HepG2 (cell line): ENCODE measurements at regions not wholly inside any gene's neighbourhood (a gene's known extent, or its start where the extent isn't known, plus 50 kb on each side); places are given as distances from the start of the nearest gene placed in this dataset.

Source experiments
- ATAC-seq: fragments of 200-7000 bp; cut with Tn5 transposase; 3 replicates; pipeline ENCODE4 v1.9.1; 2020; ENCODE audit warnings: mild to moderate bottlenecking, moderate library complexity
- BruUV-seq: library from RNA; stranded (reverse); fragments of 400-500 nt; replicated peaks from 2 replicates; lab custom pipeline; 2021; lab: Mats Ljungman, UMichigan
- CTCF ChIA-PET: fragments of 300-600 bp; formaldehyde crosslinking; extraction: SDS; loops from one replicate; lab custom pipeline; 2021; ENCODE audit warnings: low total read pairs, inconsistent platforms, low intra/inter-chr PET ratio; lab: Yijun Ruan, JAX
- POLR2A ChIA-PET: fragments of 350-600 bp; sonication (Branson Sonifier 250); formaldehyde crosslinking; loops from one replicate; lab custom pipeline; 2020; ENCODE audit warnings: antibody characterized with exemption, inconsistent platforms; lab: Yijun Ruan, JAX
- DNase-seq: peaks from one replicate; pipeline ENCODE4 v3.0.0-alpha.2; 2015; ENCODE audit warnings: low spot score
- FAIRE-seq: peaks from 3 replicates; lab custom pipeline; 2011; peaks lifted over from hg19 to GRCh38; lab: Jason Lieb, UNC
- H2AFZ ChIP-seq: one replicate; pipeline ENCODE4 v1.6.1; 2011; ENCODE audit warnings: low read length, inconsistent platforms
- H3K27ac ChIP-seq: fragments of 300-600 bp; 3 replicates; pipeline ENCODE4 v1.8.0; 2011; ENCODE audit warnings: mixed run types, mild to moderate bottlenecking, mixed read lengths, low read length, inconsistent platforms; ENCODE audit not compliant: insufficient read depth; ENCODE audit errors: extremely low read length
- H3K27me3 ChIP-seq, 2 experiments: fragments of 200-600 bp in 1 of 2; 2 replicates in 1 of 2; 3 replicates in 1 of 2; pipeline versions ENCODE4 v1.6.0 to v1.8.0; 2011; ENCODE audit warnings: low read length in 2 of 2, mild to moderate bottlenecking in 2 of 2, moderate library complexity in 2 of 2, inconsistent platforms in 1 of 2; ENCODE audit not compliant: insufficient read depth in 2 of 2, control insufficient read depth in 1 of 2
- H3K36me3 ChIP-seq, 2 experiments: fragments of 200-600 bp in 1 of 2; replicated peaks in 1 of 2; 2 replicates in 1 of 2; 3 replicates in 1 of 2; pipeline versions ENCODE4 v1.5.1 to v1.8.0; 2011; ENCODE audit warnings: low read length in 2 of 2, inconsistent platforms in 1 of 2; ENCODE audit not compliant: insufficient read depth in 2 of 2, control insufficient read depth in 1 of 2
- H3K4me1 ChIP-seq: 2 replicates; pipeline ENCODE4 v1.5.1; 2012; ENCODE audit warnings: low read length, inconsistent platforms; ENCODE audit not compliant: insufficient read depth
- H3K4me2 ChIP-seq: 2 replicates; pipeline ENCODE4 v1.6.0; 2011; ENCODE audit warnings: low read depth, low read length, inconsistent platforms
- H3K4me3 ChIP-seq, 3 experiments: fragments of 200-600 bp in 1 of 3; sonication (generic), shearing (Covaris generic) in 1 of 3; replicated peaks in 1 of 3; 2 replicates each; pipeline ENCODE4 v1.5.1; 2011 to 2016; ENCODE audit warnings: low read length in 3 of 3, inconsistent platforms in 2 of 3, low read depth in 2 of 3, mild to moderate bottlenecking in 2 of 3, control low read depth in 1 of 3, mixed read lengths in 1 of 3; ENCODE audit not compliant: insufficient read depth in 1 of 3
- H3K79me2 ChIP-seq: one replicate; pipeline ENCODE4 v1.6.1; 2011; ENCODE audit warnings: low read length, inconsistent platforms; ENCODE audit not compliant: insufficient read depth
- H3K9ac ChIP-seq: 2 replicates; pipeline ENCODE4 v1.6.0; 2011; ENCODE audit warnings: mild to moderate bottlenecking, low read depth, low read length, inconsistent platforms; ENCODE audit not compliant: insufficient read depth
- H3K9me3 ChIP-seq: 2 replicates; pipeline ENCODE4 v1.5.1; 2012; ENCODE audit warnings: mild to moderate bottlenecking, low read length
- H4K20me1 ChIP-seq: 2 replicates; pipeline ENCODE4 v1.6.0; 2011; ENCODE audit warnings: inconsistent platforms, mild to moderate bottlenecking, low read length, moderate library complexity; ENCODE audit not compliant: insufficient read depth
- ELF1 ChIP-seq: sonication (generic); formaldehyde crosslinking; IDR thresholded peaks from 2 replicates; pipeline ENCODE4 v1.4.0; 2020; ENCODE audit warnings: missing genetic modification reagents
- MED1 ChIP-seq: sonication (generic); formaldehyde crosslinking; IDR thresholded peaks from 2 replicates; pipeline ENCODE4 v1.4.0; 2020; ENCODE audit warnings: missing genetic modification reagents
- PHF21A ChIP-seq: sonication (generic); formaldehyde crosslinking; IDR thresholded peaks from 2 replicates; pipeline ENCODE4 v1.5.0; 2020; ENCODE audit warnings: mild to moderate bottlenecking, missing genetic modification reagents
- TBX3 ChIP-seq: fragments of 450-650 bp; IDR thresholded peaks from 2 replicates; pipeline ENCODE4 v1.6.1; 2017; ENCODE audit warnings: antibody characterized with exemption, mild to moderate bottlenecking, inconsistent platforms, borderline replicate concordance
- ZC3H4 ChIP-seq: sonication (generic); formaldehyde crosslinking; IDR thresholded peaks from 2 replicates; pipeline ENCODE4 v1.4.0; 2020; ENCODE audit warnings: missing genetic modification reagents, borderline replicate concordance
- ZKSCAN8 ChIP-seq: IDR thresholded peaks from 2 replicates; pipeline ENCODE4 v1.6.1; 2016; ENCODE audit warnings: borderline replicate concordance, missing genetic modification reagents, missing compliant biosample characterization
- ZNF672 ChIP-seq: sonication (generic); formaldehyde crosslinking; IDR thresholded peaks from 2 replicates; pipeline ENCODE4 v1.8.1; 2022; ENCODE audit warnings: missing genetic modification reagents
- ZNF782 ChIP-seq: sonication (generic); formaldehyde crosslinking; IDR thresholded peaks from 2 replicates; pipeline ENCODE4 v1.4.0; 2020; ENCODE audit warnings: missing genetic modification reagents, mild to moderate bottlenecking, borderline replicate concordance
- WGBS: methylation state at CpG from one replicate; pipeline ENCODE4 v1.1.6; 2017; ENCODE audit warnings: low lambda C conversion rate; 5-methylcytosine and 5-hydroxymethylcytosine counted together
- in situ Hi-C: cut with HindIII; loops from 2 replicates; pipeline ENCODE4 v1.10.0; 2017; ENCODE audit warnings: low pct_unique_long_range_greater_than_20kb; ENCODE audit not compliant: extremely low pct_ligation_motif_present
- intact Hi-C: fragments of 100-400 bp; cut with micrococcal nuclease; formaldehyde crosslinking; loops from one replicate; pipeline ENCODE4 v1.10.0; 2022; ENCODE audit not compliant: unreplicated experiment
- TF ChIP-seq, protein P1 (sequence below): IDR thresholded peaks from 2 replicates; pipeline ENCODE4 v1.6.1; 2016
- TF ChIP-seq, protein P2 (sequence below): IDR thresholded peaks from 2 replicates; pipeline ENCODE4 v1.6.1; 2016; ENCODE audit warnings: mild to moderate bottlenecking, missing biosample characterization, missing genetic modification reagents

DNA sequence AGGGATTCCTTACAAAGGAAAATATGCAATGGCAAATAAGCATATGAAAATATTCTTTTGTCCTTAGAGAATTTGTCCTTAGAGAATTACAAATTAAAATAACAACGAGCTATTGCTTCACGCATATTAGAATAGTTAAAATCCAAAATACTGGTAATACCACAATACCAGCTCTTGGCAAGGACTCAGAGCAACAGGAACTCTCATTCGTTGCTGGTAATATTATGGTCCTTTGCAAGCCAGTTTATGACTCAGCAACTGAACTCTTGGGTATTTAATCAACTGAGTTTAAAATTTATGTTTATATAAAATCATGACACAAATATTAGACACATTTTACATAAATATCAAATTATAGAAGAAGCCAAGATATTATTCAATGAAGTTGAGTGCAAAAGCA lies 1730.4 kb downstream of the SI start:
- H2AFZ ChIP-seq, result no peak overlapping the region
- H3K4me2 ChIP-seq, result no peak overlapping the region
- DNase-seq (no peak), FAIRE-seq (no peak), ATAC-seq (no peak)
- H3K36me3 ChIP-seq, result no peaks in the 10 kb centered on the region
- no TSS peak for BruUV-seq
- no peaks in the 10 kb centered on the region for H3K79me2 ChIP-seq
- H3K9ac ChIP-seq, result no peak overlapping the region
- no peak overlapping the region for H3K27ac ChIP-seq
- WGBS, result 13% methylated on average over 3 of the region's 3 CpGs
- H4K20me1 ChIP-seq, result no peaks in the 10 kb centered on the region
- H3K27me3 ChIP-seq, result no peaks in the 10 kb centered on the region
- intact Hi-C loops (no loop called here), in situ Hi-C loops (no loop called here)
- POLR2A ChIA-PET, result no interaction called here
- H3K4me3 ChIP-seq, result no peak overlapping the region
- CTCF ChIA-PET, result no interaction called here
- no peak for TF ChIP-seq TBX3
- TF ChIP-seq ZNF782 (CRISPR knock-in tag), result no peak
- TF ChIP-seq PHF21A (CRISPR knock-in tag), result no peak
- no peak for TF ChIP-seq ELF1 (CRISPR knock-in tag)
- TF ChIP-seq ZKSCAN8 (CRISPR knock-in tag), result no peak
- TF ChIP-seq ZNF672 (CRISPR knock-in tag), result no peak
- TF ChIP-seq, protein P1, sequence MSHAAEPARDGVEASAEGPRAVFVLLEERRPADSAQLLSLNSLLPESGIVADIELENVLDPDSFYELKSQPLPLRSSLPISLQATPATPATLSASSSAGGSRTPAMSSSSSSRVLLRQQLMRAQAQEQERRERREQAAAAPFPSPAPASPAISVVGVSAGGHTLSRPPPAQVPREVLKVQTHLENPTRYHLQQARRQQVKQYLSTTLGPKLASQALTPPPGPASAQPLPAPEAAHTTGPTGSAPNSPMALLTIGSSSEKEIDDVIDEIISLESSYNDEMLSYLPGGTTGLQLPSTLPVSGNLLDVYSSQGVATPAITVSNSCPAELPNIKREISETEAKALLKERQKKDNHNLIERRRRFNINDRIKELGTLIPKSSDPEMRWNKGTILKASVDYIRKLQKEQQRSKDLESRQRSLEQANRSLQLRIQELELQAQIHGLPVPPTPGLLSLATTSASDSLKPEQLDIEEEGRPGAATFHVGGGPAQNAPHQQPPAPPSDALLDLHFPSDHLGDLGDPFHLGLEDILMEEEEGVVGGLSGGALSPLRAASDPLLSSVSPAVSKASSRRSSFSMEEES, result no peak
- TF ChIP-seq, protein P2, sequence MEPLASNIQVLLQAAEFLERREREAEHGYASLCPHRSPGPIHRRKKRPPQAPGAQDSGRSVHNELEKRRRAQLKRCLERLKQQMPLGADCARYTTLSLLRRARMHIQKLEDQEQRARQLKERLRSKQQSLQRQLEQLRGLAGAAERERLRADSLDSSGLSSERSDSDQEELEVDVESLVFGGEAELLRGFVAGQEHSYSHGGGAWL (CRISPR knock-in tag), result no peak
- no peak for TF ChIP-seq ZC3H4 (CRISPR knock-in tag)
- no peak for TF ChIP-seq MED1 (CRISPR knock-in tag)
- no peaks in the 10 kb centered on the region for H3K9me3 ChIP-seq
- H3K4me1 ChIP-seq, result no peaks in the 10 kb centered on the region
